BLaER1 treated with 17β-estradiol and CSF1 and Interleukin-3, amounts not matched to agents 10 nM and 100 nM (cell line): ENCODE measurements at regions not wholly inside any gene's neighbourhood (a gene's known extent, or its start where the extent isn't known, plus 50 kb on each side); places are given as distances from the start of the nearest gene placed in this dataset.
"Not testable (repeated sequence)": the region's sequence is repeated elsewhere in the genome, so short reads cannot be mapped to it uniquely, and the experiment has no call there.

ENCODE experiments used
- H3K27ac ChIP-seq, 11 experiments: shearing (Covaris generic); formaldehyde crosslinking; 2 replicates each; pipeline ENCODE4 v1.8.1; 2022
- H3K27me3 ChIP-seq, 11 experiments: shearing (Covaris generic); formaldehyde crosslinking; 2 replicates each; pipeline ENCODE4 v1.8.1; 2022
- H3K36me3 ChIP-seq, 11 experiments: shearing (Covaris generic); formaldehyde crosslinking; 2 replicates each; pipeline ENCODE4 v1.8.1; 2022
- H3K4me1 ChIP-seq, 10 experiments: shearing (Covaris generic); formaldehyde crosslinking; 2 replicates each; pipeline ENCODE4 v1.8.1; 2022
- H3K4me2 ChIP-seq, 11 experiments: shearing (Covaris generic); formaldehyde crosslinking; 2 replicates each; pipeline ENCODE4 v1.8.1; 2022
- H3K4me3 ChIP-seq, 10 experiments: shearing (Covaris generic); formaldehyde crosslinking; 2 replicates each; pipeline ENCODE4 v1.8.1; 2022
- H3K9ac ChIP-seq, 11 experiments: shearing (Covaris generic); formaldehyde crosslinking; 2 replicates each; pipeline ENCODE4 v1.8.1; 2022
- H3K9me3 ChIP-seq, 11 experiments: shearing (Covaris generic); formaldehyde crosslinking; replicated peaks in 1 of 11; 2 replicates each; pipeline ENCODE4 v1.8.1; 2022
- H4K20me1 ChIP-seq, 11 experiments: shearing (Covaris generic); formaldehyde crosslinking; 2 replicates each; pipeline ENCODE4 v1.8.1; 2022
- Cebpa-rat ChIP-seq, 11 experiments: shearing (Covaris generic); IDR thresholded peaks; 2 replicates each; pipeline ENCODE4 v1.8.1; 2022

- no peaks in the 10 kb centered on the region for H3K36me3 ChIP-seq
- H3K9me3 ChIP-seq, result peaks cover 9 to 19% (median 15%) of the 10 kb centered on the region in 11 experiments
- no peak overlapping the region for H3K27ac ChIP-seq
- no peak overlapping the region for H3K9ac ChIP-seq
- TF ChIP-seq Cebpa-rat (IDR thresholded peaks at IDR 0.05), result no peak
- no peaks in the 10 kb centered on the region for H3K27me3 ChIP-seq
- H4K20me1 ChIP-seq, result no peaks in the 10 kb centered on the region
- peak overlapping the region in 2 of 11 experiments; percentile 26 to 28; a peak in 2 of 22 replicates for H3K4me2 ChIP-seq
- no peak overlapping the region for H3K4me3 ChIP-seq
- peaks cover 0 to 6% (median 0%) of the 10 kb centered on the region in 10 experiments; a peak in 3 of 20 replicates for H3K4me1 ChIP-seq
These were observed 128.1 kb upstream of the KCNJ18 start for GRCh38 chr17:21564262-21564661.

GRCh38 chr17:21564757-21565156 lies 127.6 kb upstream of the KCNJ18 start:
- H3K4me3 ChIP-seq, H3K4me1 ChIP-seq, H3K36me3 ChIP-seq, H4K20me1 ChIP-seq, H3K27me3 ChIP-seq, H3K27ac ChIP-seq, H3K9ac ChIP-seq, H3K4me2 ChIP-seq: not testable (repeated sequence)
- peaks cover 4 to 16% (median 11%) of the 10 kb centered on the region in 11 experiments for H3K9me3 ChIP-seq

- H3K9me3 ChIP-seq, result peaks cover 8 to 28% (median 27%) of the 10 kb centered on the region in 11 experiments; a peak in 20 of 22 replicates
- not testable (repeated sequence) for H3K36me3 ChIP-seq, H3K9ac ChIP-seq, H3K4me3 ChIP-seq, H3K27me3 ChIP-seq, H3K4me1 ChIP-seq, H4K20me1 ChIP-seq, H3K27ac ChIP-seq, H3K4me2 ChIP-seq
These were observed 121.9 kb upstream of the KCNJ18 start for GRCh38 chr17:21570427-21570826.

GRCh38 chr17:21572148-21572547 lies 120.2 kb upstream of the KCNJ18 start:
- not testable (repeated sequence) for H3K9ac ChIP-seq, H3K4me1 ChIP-seq

GRCh38 chr17:21573271-21573960 lies 118.9 kb upstream of the KCNJ18 start:
- not testable (repeated sequence) for H3K27ac ChIP-seq, H3K4me3 ChIP-seq, H3K36me3 ChIP-seq, H3K4me2 ChIP-seq, H4K20me1 ChIP-seq, H3K4me1 ChIP-seq, H3K9ac ChIP-seq, H3K27me3 ChIP-seq
- peaks cover 8 to 28% (median 27%) of the 10 kb centered on the region in 11 experiments; a peak in 20 of 22 replicates for H3K9me3 ChIP-seq

More at GRCh38 chr17:21572148-21572547, 120.2 kb upstream of the KCNJ18 start:
- peaks cover 8 to 28% (median 27%) of the 10 kb centered on the region in 11 experiments; a peak in 20 of 22 replicates for H3K9me3 ChIP-seq
- H3K27me3 ChIP-seq, H4K20me1 ChIP-seq, H3K27ac ChIP-seq, H3K36me3 ChIP-seq, H3K4me2 ChIP-seq, H3K4me3 ChIP-seq: not testable (repeated sequence)

GRCh38 chr17:21573961-21574610 lies 118.2 kb upstream of the KCNJ18 start:
- H3K36me3 ChIP-seq, result no peaks in the 10 kb centered on the region
- no peak overlapping the region for H3K27ac ChIP-seq
- H3K4me1 ChIP-seq, result no peaks in the 10 kb centered on the region
- no peaks in the 10 kb centered on the region for H4K20me1 ChIP-seq
- no peak overlapping the region for H3K9ac ChIP-seq
- no peaks in the 10 kb centered on the region for H3K27me3 ChIP-seq
- peaks cover 8 to 28% (median 27%) of the 10 kb centered on the region in 11 experiments; a peak in 20 of 22 replicates for H3K9me3 ChIP-seq
- TF ChIP-seq Cebpa-rat (IDR thresholded peaks at IDR 0.05), result no peak
- H3K4me3 ChIP-seq, result no peak overlapping the region
- H3K4me2 ChIP-seq, result no peak overlapping the region

GRCh38 chr17:21574611-21575255 lies 117.6 kb upstream of the KCNJ18 start:
- not testable (repeated sequence) for H3K9ac ChIP-seq, H3K27ac ChIP-seq, H3K4me3 ChIP-seq, H3K36me3 ChIP-seq, H3K4me2 ChIP-seq, H3K4me1 ChIP-seq, H3K27me3 ChIP-seq, H4K20me1 ChIP-seq
- peaks cover 8 to 28% (median 25%) of the 10 kb centered on the region in 11 experiments; a peak in 20 of 22 replicates for H3K9me3 ChIP-seq

GRCh38 chr17:21578783-21579182 lies 113.5 kb upstream of the KCNJ18 start:
- not testable (repeated sequence) for H3K4me2 ChIP-seq, H3K9me3 ChIP-seq, H3K9ac ChIP-seq, H3K27ac ChIP-seq, H3K4me3 ChIP-seq, H3K4me1 ChIP-seq, H3K27me3 ChIP-seq, H4K20me1 ChIP-seq, H3K36me3 ChIP-seq

- TF ChIP-seq Cebpa-rat (IDR thresholded peaks at IDR 0.05), result no peak
- H4K20me1 ChIP-seq, result no peaks in the 10 kb centered on the region
- H3K4me3 ChIP-seq, result no peak overlapping the region
- no peaks in the 10 kb centered on the region for H3K27me3 ChIP-seq
- H3K9ac ChIP-seq, result no peak overlapping the region
- H3K4me2 ChIP-seq, result no peak overlapping the region
- H3K9me3 ChIP-seq, result peaks cover 0 to 10% (median 0%) of the 10 kb centered on the region in 11 experiments; a peak in 4 of 22 replicates
- H3K27ac ChIP-seq, result no peak overlapping the region
- no peaks in the 10 kb centered on the region for H3K4me1 ChIP-seq
- H3K36me3 ChIP-seq, result no peaks in the 10 kb centered on the region
These were observed 99.5 kb upstream of the KCNJ18 start for GRCh38 chr17:21592774-21593173.

- H3K27me3 ChIP-seq, H3K9ac ChIP-seq, H3K4me2 ChIP-seq, H3K27ac ChIP-seq, H3K4me1 ChIP-seq, H3K4me3 ChIP-seq, H4K20me1 ChIP-seq, H3K36me3 ChIP-seq: not testable (repeated sequence)
- peaks cover 0 to 10% (median 0%) of the 10 kb centered on the region in 11 experiments; a peak in 4 of 22 replicates for H3K9me3 ChIP-seq
These were observed 98.7 kb upstream of the KCNJ18 start for GRCh38 chr17:21593452-21594105.
